PFSK-1 (cell line): ENCODE measurements at regions not wholly inside any gene's neighbourhood (a gene's known extent, or its start where the extent isn't known, plus 50 kb on each side); places are given as distances from the start of the nearest gene placed in this dataset.

Experiments
- FOXP2 ChIP-seq: optimal IDR thresholded peaks from 2 replicates; pipeline ENCODE3; 2011; ENCODE audit warnings: borderline replicate concordance, control low read depth, inconsistent platforms; ENCODE audit not compliant: insufficient read depth; ENCODE audit errors: extremely low read length, extremely low read depth
- POLR2AphosphoS5 ChIP-seq: IDR thresholded peaks from 2 replicates; pipeline ENCODE4 v1.6.1; 2012; ENCODE audit warnings: low read depth, mild to moderate bottlenecking, control low read depth, low read length, moderate library complexity
- REST ChIP-seq, 2 experiments: IDR thresholded peaks; 2 replicates each; pipeline versions ENCODE4 v1.6.1 to v1.8.0; 2011 to 2012; ENCODE audit warnings: low read depth in 2 of 2, low read length in 2 of 2, control low read depth in 1 of 2, inconsistent platforms in 1 of 2, mild to moderate bottlenecking in 1 of 2, moderate library complexity in 1 of 2; ENCODE audit not compliant: insufficient read depth in 1 of 2
- SIN3A ChIP-seq: IDR thresholded peaks from 2 replicates; pipeline ENCODE4 v1.6.1; 2012; ENCODE audit warnings: mild to moderate bottlenecking, low read length, moderate library complexity, borderline replicate concordance; ENCODE audit not compliant: insufficient read depth
- TAF1 ChIP-seq: IDR thresholded peaks from 2 replicates; pipeline ENCODE4 v1.6.1; 2012; ENCODE audit warnings: low read length, control low read depth, borderline replicate concordance; ENCODE audit not compliant: insufficient read depth

GRCh38 chr15:99441871-99442251, 123.9 kb upstream of the MEF2A start:
- TF ChIP-seq SIN3A (no peak), POLR2AphosphoS5 (no peak), TAF1 (no peak), REST (IDR thresholded peaks at IDR 0.05; ENCODE audit: insufficient read depth in 1 of 2, low read depth in 2 of 2, low read length in 2 of 2) (no peak), FOXP2 (no peak)
